ENCODE measurements at regions not wholly inside any gene's neighbourhood (a gene's known extent, or its start where the extent isn't known, plus 50 kb on each side); places are given as distances from the start of the nearest gene placed in this dataset.

DNA sequence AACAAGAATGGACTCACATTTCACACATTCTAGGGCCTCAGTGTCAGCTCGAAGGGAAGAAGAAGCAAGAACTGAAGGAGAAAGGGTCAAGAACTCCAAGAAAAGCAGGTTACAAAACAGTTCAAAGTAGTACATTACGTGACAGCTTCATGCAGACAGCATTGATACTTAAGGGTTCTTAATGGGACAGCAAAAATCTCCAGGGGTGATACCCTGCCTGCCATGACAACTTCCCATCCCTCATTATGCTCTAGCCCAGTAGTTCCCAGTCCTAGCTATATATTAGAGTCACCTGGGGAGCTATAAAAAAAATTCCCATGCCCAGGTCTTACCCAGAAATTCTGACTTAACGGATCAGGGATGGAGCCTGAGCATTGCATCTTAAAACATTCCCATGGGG lies 51.2 kb upstream of the PROX1 start:
- Mint-ChIP-seq H3K36me3 (ENCODE audit: low read depth) (no peaks in the 10 kb centered on the region), H3K27me3 (ENCODE audit: insufficient read depth) (no peaks in the 10 kb centered on the region), H3K27ac (no peak overlapping the region), H3K4me1 (ENCODE audit: low read depth) (no peaks in the 10 kb centered on the region), H3K9me3 (peaks cover 46% of the 10 kb centered on the region), H3K4me3 (no peak overlapping the region)
- no peak for DNase-seq
- TF ChIP-seq CTCF (IDR thresholded peaks at IDR 0.05) = no peak

All from HFFc6 (cell line).